Liver (tissue), 8 donors: ENCODE measurements at regions not wholly inside any gene's neighbourhood (a gene's known extent, or its start where the extent isn't known, plus 50 kb on each side); places are given as distances from the start of the nearest gene placed in this dataset.

Experiments used
- DNase-seq: peaks from one replicate; pipeline ENCODE4 v3.0.0-alpha.2; 2017; ENCODE audit warnings: low spot score
- H3K27ac ChIP-seq, 2 donors: one replicate each; pipeline ENCODE4 v1.7.0; 2013; ENCODE audit warnings: inconsistent platforms in 2 of 2, low read length in 2 of 2, control low read depth in 1 of 2, low read depth in 1 of 2, mild to moderate bottlenecking in 1 of 2
- H3K27me3 ChIP-seq, 4 donors: one replicate each; pipeline versions ENCODE4 v1.6.1 to v1.7.0; 2013; ENCODE audit warnings: low read length in 3 of 4, inconsistent platforms in 1 of 4, mild to moderate bottlenecking in 1 of 4, moderate library complexity in 1 of 4; ENCODE audit not compliant: control insufficient read depth in 4 of 4, insufficient read depth in 4 of 4
- H3K36me3 ChIP-seq, 4 donors: one replicate each; pipeline versions ENCODE4 v1.6.1 to v1.7.0; 2013; ENCODE audit warnings: low read length in 3 of 4, mild to moderate bottlenecking in 3 of 4, low read depth in 1 of 4, moderate library complexity in 1 of 4; ENCODE audit not compliant: control insufficient read depth in 4 of 4, insufficient read depth in 3 of 4
- H3K4me1 ChIP-seq, 4 donors: one replicate each; pipeline versions ENCODE4 v1.6.1 to v1.7.0; 2013; ENCODE audit warnings: low read length in 3 of 4, mild to moderate bottlenecking in 3 of 4, moderate library complexity in 1 of 4; ENCODE audit not compliant: control insufficient read depth in 4 of 4, insufficient read depth in 4 of 4
- H3K4me3 ChIP-seq, 3 donors: one replicate each; pipeline versions ENCODE4 v1.6.1 to v1.7.0; 2013; ENCODE audit warnings: low read length in 3 of 3, control low read depth in 1 of 3, low read depth in 1 of 3, mild to moderate bottlenecking in 1 of 3
- H3K9ac ChIP-seq, 2 donors: one replicate each; pipeline ENCODE4 v1.7.0; 2013; ENCODE audit warnings: low read length in 2 of 2, mild to moderate bottlenecking in 2 of 2, moderate library complexity in 2 of 2, control low read depth in 1 of 2, low read depth in 1 of 2
- H3K9me3 ChIP-seq, 4 donors: one replicate each; pipeline versions ENCODE4 v1.6.1 to v1.7.0; 2013; ENCODE audit warnings: low read length in 3 of 4; ENCODE audit not compliant: control insufficient read depth in 4 of 4
- EGR1 ChIP-seq, 2 donors: IDR thresholded peaks; 2 replicates each; pipeline ENCODE4 v1.6.1; 2016 to 2018; ENCODE audit warnings: antibody characterized with exemption in 2 of 2, low read depth in 2 of 2
- FOXA1 ChIP-seq: IDR thresholded peaks from 2 replicates; pipeline ENCODE4 v1.6.1; 2016; ENCODE audit warnings: antibody characterized with exemption
- FOXA2 ChIP-seq: IDR thresholded peaks from 2 replicates; pipeline ENCODE4 v1.6.1; 2016; ENCODE audit warnings: antibody characterized with exemption
- GABPA ChIP-seq, 2 donors: IDR thresholded peaks in 1 of 2; conservative IDR thresholded peaks in 1 of 2; 2 replicates each; pipeline ENCODE4 v1.6.1; 2016; ENCODE audit warnings: antibody characterized with exemption in 2 of 2, mild to moderate bottlenecking in 1 of 2, moderate library complexity in 1 of 2
- HNF4A ChIP-seq, 2 donors: conservative IDR thresholded peaks; 2 replicates each; pipeline ENCODE4 v1.6.1; 2016; ENCODE audit warnings: antibody characterized with exemption in 2 of 2, mild to moderate bottlenecking in 2 of 2
- HNF4G ChIP-seq: IDR thresholded peaks from 2 replicates; pipeline ENCODE4 v1.6.1; 2016; ENCODE audit warnings: antibody characterized with exemption
- JUND ChIP-seq, 2 donors: IDR thresholded peaks; 2 replicates each; pipeline ENCODE4 v1.6.1; 2016; ENCODE audit warnings: antibody characterized with exemption in 2 of 2
- MAX ChIP-seq: IDR thresholded peaks from 2 replicates; pipeline ENCODE4 v1.6.1; 2016; ENCODE audit warnings: antibody characterized with exemption
- NR2F2 ChIP-seq: IDR thresholded peaks from 2 replicates; pipeline ENCODE4 v1.6.1; 2016; ENCODE audit warnings: antibody characterized with exemption
- RAD21 ChIP-seq, 2 donors: IDR thresholded peaks; 2 replicates each; pipeline ENCODE4 v1.6.1; 2016; ENCODE audit warnings: antibody characterized with exemption in 2 of 2, mild to moderate bottlenecking in 2 of 2
- REST ChIP-seq: IDR thresholded peaks from 2 replicates; pipeline ENCODE4 v1.6.1; 2016; ENCODE audit warnings: antibody characterized with exemption, mild to moderate bottlenecking
- RXRA ChIP-seq, 2 donors: IDR thresholded peaks; 2 replicates each; pipeline ENCODE4 v1.6.1; 2017 to 2018; ENCODE audit warnings: antibody characterized with exemption in 2 of 2, mild to moderate bottlenecking in 1 of 2
- SP1 ChIP-seq: IDR thresholded peaks from 2 replicates; pipeline ENCODE4 v1.6.1; 2018; ENCODE audit warnings: antibody characterized with exemption, mild to moderate bottlenecking
- TAF1 ChIP-seq: conservative IDR thresholded peaks from 2 replicates; pipeline ENCODE4 v1.6.1; 2016; ENCODE audit warnings: antibody characterized with exemption, mild to moderate bottlenecking
- YY1 ChIP-seq: IDR thresholded peaks from 2 replicates; pipeline ENCODE4 v1.6.1; 2016; ENCODE audit warnings: antibody characterized with exemption, mild to moderate bottlenecking
- ZBTB33 ChIP-seq: IDR thresholded peaks from 2 replicates; pipeline ENCODE4 v1.6.1; 2016; ENCODE audit warnings: antibody characterized with exemption
- WGBS: extraction: QIAGEN DNeasy Blood & Tissue Kit; methylation state at CpG from one replicate; pipeline ENCODE4 v1.1.7; 2013; 5-methylcytosine and 5-hydroxymethylcytosine counted together
- TF ChIP-seq, protein P1 (sequence below): fragments of 150-350 bp; IDR thresholded peaks from 2 replicates; pipeline ENCODE4 v1.5.1; 2017; ENCODE audit warnings: improper control_type of control experiment, low read depth, low read length; ENCODE audit not compliant: missing input control
- TF ChIP-seq, protein P2 (sequence below): IDR thresholded peaks from 2 replicates; pipeline ENCODE4 v1.6.1; 2016; ENCODE audit warnings: antibody characterized with exemption
- donor health status: healthy.
- donor health status: healthy.
- donor health status: healthy.
- donor health status: healthy.
- donor health status: healthy.

DNA sequence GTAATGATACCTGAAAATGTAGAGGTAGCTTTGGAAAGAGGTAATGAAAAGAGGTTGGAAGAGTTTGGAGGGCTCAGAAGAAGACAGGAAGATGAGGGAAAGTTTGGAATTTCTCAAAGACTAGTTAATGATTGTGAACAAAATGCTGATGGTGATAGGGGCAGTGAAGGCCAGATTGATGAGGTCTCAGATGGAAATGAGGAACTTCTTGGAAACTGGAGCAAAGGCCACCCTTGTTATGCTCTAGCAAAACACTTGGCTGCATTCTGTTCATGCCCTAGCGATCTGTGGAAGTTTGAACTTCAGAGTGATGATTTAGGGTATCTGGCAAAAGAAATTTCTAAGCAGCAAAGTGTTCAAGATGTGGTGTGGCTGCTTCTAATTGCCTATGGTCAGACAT, 161.2 kb upstream of the SPEF2 start:
- H3K27me3 ChIP-seq = no peaks in the 10 kb centered on the region
- no peaks in the 10 kb centered on the region for H3K36me3 ChIP-seq
- no peaks in the 10 kb centered on the region for H3K9me3 ChIP-seq
- TF ChIP-seq MAX (no peak), GABPA (IDR thresholded peaks at IDR 0.05 in 1 of 2, conservative IDR thresholded peaks at IDR 0.05 in 1 of 2) (no peak), SP1 (no peak), YY1 (no peak), HNF4A (conservative IDR thresholded peaks at IDR 0.05) (no peak), JUND (IDR thresholded peaks at IDR 0.05) (no peak), RXRA (IDR thresholded peaks at IDR 0.05) (no peak), RAD21 (IDR thresholded peaks at IDR 0.05) (no peak), EGR1 (IDR thresholded peaks at IDR 0.05; ENCODE audit: low read depth in 2 of 2) (no peak), FOXA2 (no peak), TAF1 (no peak), HNF4G (no peak), ZBTB33 (no peak), FOXA1 (no peak), REST (no peak), NR2F2 (no peak)
- TF ChIP-seq, protein P1, sequence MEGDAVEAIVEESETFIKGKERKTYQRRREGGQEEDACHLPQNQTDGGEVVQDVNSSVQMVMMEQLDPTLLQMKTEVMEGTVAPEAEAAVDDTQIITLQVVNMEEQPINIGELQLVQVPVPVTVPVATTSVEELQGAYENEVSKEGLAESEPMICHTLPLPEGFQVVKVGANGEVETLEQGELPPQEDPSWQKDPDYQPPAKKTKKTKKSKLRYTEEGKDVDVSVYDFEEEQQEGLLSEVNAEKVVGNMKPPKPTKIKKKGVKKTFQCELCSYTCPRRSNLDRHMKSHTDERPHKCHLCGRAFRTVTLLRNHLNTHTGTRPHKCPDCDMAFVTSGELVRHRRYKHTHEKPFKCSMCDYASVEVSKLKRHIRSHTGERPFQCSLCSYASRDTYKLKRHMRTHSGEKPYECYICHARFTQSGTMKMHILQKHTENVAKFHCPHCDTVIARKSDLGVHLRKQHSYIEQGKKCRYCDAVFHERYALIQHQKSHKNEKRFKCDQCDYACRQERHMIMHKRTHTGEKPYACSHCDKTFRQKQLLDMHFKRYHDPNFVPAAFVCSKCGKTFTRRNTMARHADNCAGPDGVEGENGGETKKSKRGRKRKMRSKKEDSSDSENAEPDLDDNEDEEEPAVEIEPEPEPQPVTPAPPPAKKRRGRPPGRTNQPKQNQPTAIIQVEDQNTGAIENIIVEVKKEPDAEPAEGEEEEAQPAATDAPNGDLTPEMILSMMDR = no peak
- TF ChIP-seq, protein P2, sequence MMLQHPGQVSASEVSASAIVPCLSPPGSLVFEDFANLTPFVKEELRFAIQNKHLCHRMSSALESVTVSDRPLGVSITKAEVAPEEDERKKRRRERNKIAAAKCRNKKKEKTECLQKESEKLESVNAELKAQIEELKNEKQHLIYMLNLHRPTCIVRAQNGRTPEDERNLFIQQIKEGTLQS = no peak
- peaks cover 4 to 18% (median 13%) of the 10 kb centered on the region in 4 donors for H3K4me1 ChIP-seq
- no peak for DNase-seq
- no peak overlapping the region for H3K4me3 ChIP-seq
- H3K9ac ChIP-seq = no peak overlapping the region
- WGBS = 80% methylated on average over 1 of the region's 1 CpG
- no peak overlapping the region for H3K27ac ChIP-seq
